SKM-1 treated with dmso at 0.1 percent for 144 hours (cell line): ENCODE measurements at regions not wholly inside any gene's neighbourhood (a gene's known extent, or its start where the extent isn't known, plus 50 kb on each side); places are given as distances from the start of the nearest gene placed in this dataset.
"Not testable (repeated sequence)": the region's sequence is repeated elsewhere in the genome, so short reads cannot be mapped to it uniquely, and the experiment has no call there.

Source experiments
- DNase-seq: peaks from one replicate; lab custom pipeline; 2025; ENCODE audit not compliant: unreplicated experiment; lab: John Stamatoyannopoulos, UW

- DNase-seq = no peak
These were observed 330.3 kb downstream of the PCNX1 start for GRCh38 chr14:71237556-71237955.

- no peak for DNase-seq
These were observed 331.6 kb downstream of the PCNX1 start for GRCh38 chr14:71238835-71239234.

GRCh38 chr14:71240171-71240570 is 332.9 kb downstream of the PCNX1 start:
- DNase-seq = no peak

- DNase-seq = no peak
These were observed 333.7 kb downstream of the PCNX1 start for GRCh38 chr14:71240866-71241520.

GRCh38 chr14:71242237-71242748 is 335.0 kb downstream of the PCNX1 start:
- no peak for DNase-seq

- DNase-seq = no peak
These were observed 336.4 kb downstream of the PCNX1 start for GRCh38 chr14:71243697-71244096.

GRCh38 chr14:71244341-71244740 is 337.1 kb downstream of the PCNX1 start:
- DNase-seq = no peak

- DNase-seq = no peak
These were observed 338.6 kb downstream of the PCNX1 start for GRCh38 chr14:71245659-71246361.

GRCh38 chr14:71246539-71246938 is 339.3 kb downstream of the PCNX1 start:
- no peak for DNase-seq

- no peak for DNase-seq
These were observed 339.8 kb downstream of the PCNX1 start for GRCh38 chr14:71247106-71247505.

GRCh38 chr14:71248194-71248593 is 340.9 kb downstream of the PCNX1 start:
- DNase-seq = no peak

GRCh38 chr14:71250347-71250746 is 343.1 kb downstream of the PCNX1 start:
- DNase-seq = no peak

GRCh38 chr14:71250791-71251190 is 343.5 kb downstream of the PCNX1 start:
- DNase-seq = no peak

- not testable (repeated sequence) for DNase-seq
These were observed 346.9 kb downstream of the PCNX1 start for GRCh38 chr14:71254091-71254719.

GRCh38 chr14:71261206-71261605 is 353.9 kb downstream of the PCNX1 start:
- DNase-seq = peak; percentile 23

- DNase-seq = no peak
These were observed 355.2 kb downstream of the PCNX1 start for GRCh38 chr14:71262441-71262840.

GRCh38 chr14:71264260-71264659 is 357.0 kb downstream of the PCNX1 start:
- DNase-seq = no peak

GRCh38 chr14:71267007-71267513 is 359.8 kb downstream of the PCNX1 start:
- DNase-seq = no peak

GRCh38 chr14:71267691-71268090 is 360.4 kb downstream of the PCNX1 start:
- no peak for DNase-seq

GRCh38 chr14:71270111-71270510 is 362.9 kb downstream of the PCNX1 start:
- no peak for DNase-seq

GRCh38 chr14:71271166-71271945 is 364.1 kb downstream of the PCNX1 start:
- DNase-seq = no peak
